Astrocyte of the cerebellum (primary cell): ENCODE measurements at regions not wholly inside any gene's neighbourhood (a gene's known extent, or its start where the extent isn't known, plus 50 kb on each side); places are given as distances from the start of the nearest gene placed in this dataset.

ENCODE experiments used
- DNase-seq: peaks from one replicate; pipeline ENCODE4 v3.0.0-alpha.2; 2011; ENCODE audit warnings: low read depth
- H3K4me3 ChIP-seq: 2 replicates; pipeline ENCODE4 v1.5.1; 2011; ENCODE audit warnings: mild to moderate bottlenecking, low read depth, low read length, moderate library complexity
- CTCF ChIP-seq: IDR thresholded peaks from 2 replicates; pipeline ENCODE4 v1.5.1; 2012; ENCODE audit warnings: low read length, low read depth, moderate library complexity, mild to moderate bottlenecking; ENCODE audit errors: missing control alignments
- in situ Hi-C: cut with HindIII; loops from 2 replicates; pipeline ENCODE4 v1.10.0; 2017; ENCODE audit warnings: low sequenced_read_pairs

GRCh38 chr16:47991491-47991890 is 164.3 kb downstream of the ABCC12 start:
- DNase-seq: no peak
- no peak overlapping the region for H3K4me3 ChIP-seq
- no peak for TF ChIP-seq CTCF
- in situ Hi-C loops: no loop called here

- TF ChIP-seq CTCF: no peak
- H3K4me3 ChIP-seq: no peak overlapping the region
- DNase-seq: no peak
- in situ Hi-C loops: no loop called here
Measured at GRCh38 chr16:47990676-47991075, 165.1 kb downstream of the ABCC12 start.

- in situ Hi-C loops: no loop called here
- DNase-seq: no peak
Measured at GRCh38 chr16:47987136-47987535, 168.7 kb downstream of the ABCC12 start.

GRCh38 chr16:47986031-47986430 is 169.8 kb downstream of the ABCC12 start:
- in situ Hi-C loops: no loop called here
- no peak for TF ChIP-seq CTCF
- H3K4me3 ChIP-seq: no peak overlapping the region
- DNase-seq: no peak

More at GRCh38 chr16:47987136-47987535, 168.7 kb downstream of the ABCC12 start:
- no peak for TF ChIP-seq CTCF
- no peak overlapping the region for H3K4me3 ChIP-seq

- DNase-seq: no peak
- H3K4me3 ChIP-seq: no peak overlapping the region
- in situ Hi-C loops: no loop called here
- TF ChIP-seq CTCF: no peak
Measured at GRCh38 chr16:47984669-47985068, 171.1 kb downstream of the ABCC12 start.

GRCh38 chr16:47983999-47984580 is 171.7 kb downstream of the ABCC12 start:
- no peak overlapping the region for H3K4me3 ChIP-seq
- in situ Hi-C loops: no loop called here
- TF ChIP-seq CTCF: no peak
- no peak for DNase-seq
